ENCODE measurements at regions not wholly inside any gene's neighbourhood (a gene's known extent, or its start where the extent isn't known, plus 50 kb on each side); places are given as distances from the start of the nearest gene placed in this dataset.

GRCh38 chr9:108392877-108393276 is 462.9 kb downstream of the ACTL7B start:
- H3K27me3 Mint-ChIP-seq (ENCODE audit: low read depth, unreplicated experiment): no peaks in the 10 kb centered on the region
- TF ChIP-seq EZH2 (IDR thresholded peaks at IDR 0.05; ENCODE audit: insufficient read depth, low read length): no peak
- no peak for TF ChIP-seq CTCF (IDR thresholded peaks at IDR 0.05; ENCODE audit: insufficient read depth, low read depth, low read length)
- H4K20me1 ChIP-seq (ENCODE audit: insufficient read depth, low read length): no peaks in the 10 kb centered on the region
- H3K27ac ChIP-seq (ENCODE audit: low read depth, low read length): no peak overlapping the region
- H3K36me3 Mint-ChIP-seq (ENCODE audit: low read depth, unreplicated experiment): peaks cover 2% of the 10 kb centered on the region
- H2AFZ ChIP-seq (ENCODE audit: low read depth, low read length): no peak overlapping the region
- H3K27ac Mint-ChIP-seq (ENCODE audit: unreplicated experiment): no peak overlapping the region
- H3K4me3 Mint-ChIP-seq (ENCODE audit: unreplicated experiment): no peak overlapping the region
- H3K27me3 ChIP-seq (ENCODE audit: insufficient read depth, low read length): no peaks in the 10 kb centered on the region
- DNase-seq (ENCODE audit: low read depth) (no peak), FAIRE-seq (no peak)
- H3K4me2 ChIP-seq (ENCODE audit: low read length): no peak overlapping the region
- H3K4me3 ChIP-seq (ENCODE audit: insufficient read depth, low read depth, low read length): no peak overlapping the region
- H3K4me1 ChIP-seq (ENCODE audit: insufficient read depth, low read length): no peaks in the 10 kb centered on the region
- H3K9me3 Mint-ChIP-seq (ENCODE audit: unreplicated experiment): peaks cover 6% of the 10 kb centered on the region
- H3K79me2 ChIP-seq (ENCODE audit: insufficient read depth, low read length): no peaks in the 10 kb centered on the region
- no peaks in the 10 kb centered on the region for H3K36me3 ChIP-seq (ENCODE audit: insufficient read depth, low read length)
- H3K9me3 ChIP-seq (ENCODE audit: insufficient read depth, low read depth, low read length): no peaks in the 10 kb centered on the region
- no peak overlapping the region for H3K9ac ChIP-seq (ENCODE audit: low read length)
- no peaks in the 10 kb centered on the region for H3K4me1 Mint-ChIP-seq (ENCODE audit: low read depth, unreplicated experiment)

GRCh38 chr9:108389056-108389455 is 466.7 kb downstream of the ACTL7B start:
- peaks cover 18% of the 10 kb centered on the region for H3K4me1 Mint-ChIP-seq (ENCODE audit: low read depth, unreplicated experiment)
- no peaks in the 10 kb centered on the region for H3K9me3 Mint-ChIP-seq (ENCODE audit: unreplicated experiment)

More at GRCh38 chr9:108389056-108389455, 466.7 kb downstream of the ACTL7B start:
- no peaks in the 10 kb centered on the region for H3K27me3 Mint-ChIP-seq (ENCODE audit: low read depth, unreplicated experiment)
- no peak overlapping the region for H2AFZ ChIP-seq (ENCODE audit: low read depth, low read length)
- no peak overlapping the region for H3K4me2 ChIP-seq (ENCODE audit: low read length)
- no peaks in the 10 kb centered on the region for H3K27me3 ChIP-seq (ENCODE audit: insufficient read depth, low read length)
- H3K9me3 ChIP-seq (ENCODE audit: insufficient read depth, low read depth, low read length): no peaks in the 10 kb centered on the region
- H3K79me2 ChIP-seq (ENCODE audit: insufficient read depth, low read length): no peaks in the 10 kb centered on the region
- H3K36me3 ChIP-seq (ENCODE audit: insufficient read depth, low read length): no peaks in the 10 kb centered on the region
- FAIRE-seq (peak; percentile 58), DNase-seq (ENCODE audit: low read depth) (no peak)
- TF ChIP-seq EZH2 (IDR thresholded peaks at IDR 0.05; ENCODE audit: insufficient read depth, low read length) (no peak), CTCF (IDR thresholded peaks at IDR 0.05; ENCODE audit: insufficient read depth, low read depth, low read length) (no peak)
- no peak overlapping the region for H3K27ac Mint-ChIP-seq (ENCODE audit: unreplicated experiment)
- no peak overlapping the region for H3K9ac ChIP-seq (ENCODE audit: low read length)
- no peak overlapping the region for H3K4me3 ChIP-seq (ENCODE audit: insufficient read depth, low read depth, low read length)
- peaks cover 12% of the 10 kb centered on the region for H3K4me1 ChIP-seq (ENCODE audit: insufficient read depth, low read length)
- H4K20me1 ChIP-seq (ENCODE audit: insufficient read depth, low read length): no peaks in the 10 kb centered on the region
- no peak overlapping the region for H3K27ac ChIP-seq (ENCODE audit: low read depth, low read length)
- no peak overlapping the region for H3K4me3 Mint-ChIP-seq (ENCODE audit: unreplicated experiment)
- no peaks in the 10 kb centered on the region for H3K36me3 Mint-ChIP-seq (ENCODE audit: low read depth, unreplicated experiment)

Measured in astrocyte (in vitro differentiated cells and primary cell).